CD4-positive, alpha-beta T cell treated with Interleukin-17A for 4 hours (primary cell): ENCODE measurements at regions not wholly inside any gene's neighbourhood (a gene's known extent, or its start where the extent isn't known, plus 50 kb on each side); places are given as distances from the start of the nearest gene placed in this dataset.

Source experiments
- DNase-seq: peaks from one replicate; pipeline ENCODE4 v3.0.0-alpha.2; 2020; ENCODE audit warnings: mixed read lengths

GRCh38 chr7:25759286-25759685 lies 392.7 kb upstream of the NFE2L3 start:
- no peak for DNase-seq

DNA sequence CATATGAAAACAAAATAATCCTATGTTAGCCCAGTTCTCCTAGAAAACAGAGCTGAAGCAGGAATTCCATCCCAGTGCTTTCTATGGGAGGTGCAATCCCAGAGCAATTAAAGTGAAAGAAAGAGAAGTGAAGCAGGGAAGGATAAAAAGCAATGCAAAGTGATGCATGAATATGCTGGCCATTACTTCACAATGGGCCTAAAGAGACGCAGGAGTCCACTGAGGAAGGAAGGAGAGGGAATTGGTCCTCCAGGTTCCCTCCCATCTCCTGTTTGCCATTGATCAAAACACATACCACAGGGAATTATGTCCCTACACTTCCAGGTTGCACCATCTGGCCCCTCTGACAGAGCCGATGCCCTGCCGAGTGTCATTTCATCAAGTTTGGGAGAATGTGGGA lies 392.2 kb upstream of the NFE2L3 start:
- no peak for DNase-seq

DNA sequence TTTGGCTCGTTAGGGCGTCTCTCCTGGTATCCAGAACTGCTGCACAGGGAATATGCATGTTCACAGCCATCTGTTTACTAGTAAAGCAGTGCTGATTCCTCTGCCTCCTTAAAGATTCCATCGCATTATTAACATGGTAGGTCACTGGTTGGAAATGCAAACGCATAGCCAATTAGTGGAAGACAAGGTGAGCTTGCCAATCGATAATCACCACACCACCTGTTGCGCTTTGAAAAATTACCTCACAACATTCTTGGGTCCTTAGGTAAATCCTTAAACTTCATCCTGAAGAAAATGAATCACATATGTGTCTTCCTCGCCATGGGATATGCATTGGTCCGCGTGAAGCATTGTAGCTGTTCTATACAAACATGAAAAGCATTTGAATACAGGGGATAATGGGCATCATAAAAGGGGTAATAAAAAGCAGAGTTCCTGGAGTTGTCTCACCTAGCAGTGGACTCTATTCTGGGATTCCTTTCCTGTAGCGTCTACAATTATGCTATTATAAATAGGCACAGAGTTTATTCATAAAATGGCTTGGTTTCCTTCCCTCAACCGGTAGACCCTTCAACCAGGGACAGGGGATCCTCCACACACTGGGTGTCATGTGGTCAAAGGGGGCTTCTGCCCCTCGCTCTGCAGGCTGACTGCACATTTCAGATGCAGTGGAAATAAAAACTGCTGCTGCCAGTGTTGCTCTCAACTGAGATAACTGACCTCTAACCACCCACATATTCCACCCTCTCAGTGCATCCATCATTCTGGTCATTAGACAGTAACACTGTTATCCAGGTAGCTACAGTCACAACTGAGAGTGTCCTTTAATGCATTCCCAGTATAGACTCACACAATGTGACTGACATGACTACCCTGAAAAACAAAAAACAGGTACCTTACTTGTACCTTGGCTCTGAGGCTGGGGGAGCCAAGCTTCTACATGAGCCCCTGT lies 389.2 kb upstream of the NFE2L3 start:
- no peak for DNase-seq

DNA sequence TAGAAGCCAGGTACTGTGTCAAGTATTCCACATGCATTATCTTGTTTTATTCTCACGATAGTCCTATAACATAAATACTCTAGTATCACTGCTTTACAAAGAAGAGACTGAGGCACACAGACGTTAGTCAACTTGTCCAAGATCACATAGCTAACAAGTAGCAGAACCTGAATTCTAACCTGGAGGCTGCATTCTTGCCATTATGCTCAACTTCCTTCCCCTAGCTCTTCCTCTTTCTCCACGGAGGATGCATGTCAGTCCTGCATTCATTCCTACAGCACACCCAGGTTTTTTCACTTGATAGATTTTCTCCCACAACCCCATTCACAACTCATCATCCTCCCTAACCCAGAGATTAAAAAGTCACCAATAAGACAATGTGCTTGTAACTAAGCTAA lies 388.5 kb upstream of the NFE2L3 start:
- no peak for DNase-seq

GRCh38 chr7:25765110-25765655 lies 386.8 kb upstream of the NFE2L3 start:
- no peak for DNase-seq

DNA sequence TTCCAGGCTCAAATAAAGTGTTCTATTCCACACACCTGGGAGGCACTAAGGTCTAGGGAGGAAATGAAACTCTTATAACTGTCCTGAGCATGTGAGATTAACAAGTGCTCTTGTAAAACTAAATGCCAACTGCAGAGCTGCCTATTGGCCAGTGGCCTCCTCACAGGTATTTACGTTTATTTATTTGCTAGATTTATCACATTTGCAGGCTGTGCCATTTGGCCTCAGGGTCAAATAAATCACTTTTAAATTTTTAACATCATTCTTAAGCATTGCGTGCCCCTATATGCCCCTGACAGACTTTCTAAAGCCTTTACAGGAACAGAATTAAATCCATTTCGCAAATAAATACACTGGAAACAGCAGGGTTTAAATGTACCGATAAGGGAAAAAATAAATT lies 381.8 kb upstream of the NFE2L3 start:
- no peak for DNase-seq

DNA sequence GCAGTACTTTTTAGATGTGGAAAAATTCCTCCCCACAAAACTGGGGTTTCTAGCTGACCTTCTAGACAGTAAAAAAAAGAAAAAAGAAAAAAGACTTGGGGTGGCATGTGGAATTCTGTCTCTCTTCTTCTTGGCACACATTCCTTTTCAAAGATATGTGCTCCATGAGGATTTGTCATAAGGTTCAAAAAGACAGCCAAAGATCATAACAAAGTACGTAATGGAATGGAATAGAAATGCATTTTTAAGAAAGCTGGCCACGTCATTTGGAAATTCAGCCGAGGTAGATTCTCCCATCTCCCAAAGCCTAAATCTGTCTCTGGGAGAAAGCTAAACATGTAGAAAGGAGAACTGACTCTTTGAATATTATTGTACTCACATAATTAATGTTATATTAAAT lies 381.3 kb upstream of the NFE2L3 start:
- DNase-seq, result no peak

GRCh38 chr7:25771491-25771890 lies 380.5 kb upstream of the NFE2L3 start:
- DNase-seq, result no peak

GRCh38 chr7:25772802-25773201 lies 379.2 kb upstream of the NFE2L3 start:
- DNase-seq, result no peak

DNA sequence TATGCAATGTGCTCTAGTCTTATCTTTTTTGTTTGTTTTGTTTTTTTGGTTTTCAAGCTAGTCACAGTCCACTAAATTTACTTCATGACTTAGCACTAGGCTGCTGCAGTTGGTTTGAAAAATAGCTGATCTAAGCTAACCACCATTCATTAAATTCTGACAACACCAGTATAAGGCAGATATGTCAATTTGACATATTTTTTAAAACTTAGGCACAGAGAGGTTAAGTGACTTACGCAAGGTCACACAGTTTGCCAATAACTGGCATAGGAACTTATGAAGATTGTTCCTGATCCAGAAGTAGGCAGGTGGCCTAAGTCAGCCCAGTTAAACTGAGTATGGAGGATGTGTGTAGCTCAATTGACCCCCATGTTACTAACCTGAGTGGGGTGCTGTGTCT lies 377.3 kb upstream of the NFE2L3 start:
- DNase-seq, result no peak

DNA sequence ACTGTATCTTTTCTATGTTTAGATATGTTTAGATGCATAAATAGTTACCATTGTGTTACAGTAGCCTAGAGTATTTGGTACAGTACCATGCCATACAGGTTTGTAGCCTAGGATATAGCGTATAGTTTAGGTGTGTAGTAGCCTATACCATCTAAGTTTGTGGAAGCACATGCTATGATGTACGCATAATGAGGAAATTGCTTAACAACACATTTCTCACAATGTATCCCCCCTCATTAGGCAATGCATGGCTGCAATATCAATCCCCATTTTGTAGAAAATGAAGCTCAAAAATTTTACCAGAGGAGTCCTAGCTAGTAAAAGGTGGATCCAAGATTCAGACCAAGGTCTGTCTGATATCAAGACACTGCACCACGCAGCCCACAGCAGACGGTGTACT lies 376.4 kb upstream of the NFE2L3 start:
- DNase-seq, result no peak

- DNase-seq, result no peak
Measured at GRCh38 chr7:25775999-25776743, 375.8 kb upstream of the NFE2L3 start.

- no peak for DNase-seq
Measured at GRCh38 chr7:25776744-25777123, 375.3 kb upstream of the NFE2L3 start.

DNA sequence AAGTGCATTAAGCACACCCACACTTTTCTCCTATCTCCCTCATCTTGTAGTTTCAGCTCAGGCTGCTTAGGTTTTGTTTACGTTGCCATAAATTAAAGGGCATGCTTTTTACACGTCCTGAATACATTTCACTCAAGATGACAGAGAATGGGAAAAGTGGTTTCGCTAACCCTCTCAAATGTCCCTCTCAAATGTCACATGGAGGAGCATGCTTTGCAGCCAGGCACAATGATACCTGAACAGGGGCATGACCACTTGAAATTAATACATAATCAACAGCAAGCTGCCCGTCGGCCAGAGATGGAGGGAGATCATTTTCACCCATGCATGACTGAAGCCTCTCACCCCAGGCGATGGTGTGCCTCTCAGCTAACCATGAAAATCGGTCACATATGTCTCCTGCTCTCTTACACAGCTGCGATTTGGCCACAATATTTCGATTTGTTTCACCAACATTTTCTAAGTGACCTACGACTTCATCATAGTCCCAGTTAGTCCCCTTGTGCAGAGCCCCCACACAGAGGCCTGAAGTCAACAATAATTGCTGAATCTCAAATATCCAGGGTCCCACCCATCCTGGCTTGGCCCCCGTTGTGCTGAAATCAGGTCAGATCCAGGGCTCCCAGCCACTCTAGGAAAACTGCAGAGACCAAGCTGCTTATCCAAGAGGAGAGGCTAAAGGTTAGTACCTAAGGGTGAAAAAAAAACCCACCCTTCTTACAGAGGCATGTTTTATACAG lies 373.9 kb upstream of the NFE2L3 start:
- DNase-seq, result no peak

GRCh38 chr7:25779002-25779546 lies 372.9 kb upstream of the NFE2L3 start:
- no peak for DNase-seq

GRCh38 chr7:25780904-25781303 lies 371.1 kb upstream of the NFE2L3 start:
- DNase-seq, result no peak

DNA sequence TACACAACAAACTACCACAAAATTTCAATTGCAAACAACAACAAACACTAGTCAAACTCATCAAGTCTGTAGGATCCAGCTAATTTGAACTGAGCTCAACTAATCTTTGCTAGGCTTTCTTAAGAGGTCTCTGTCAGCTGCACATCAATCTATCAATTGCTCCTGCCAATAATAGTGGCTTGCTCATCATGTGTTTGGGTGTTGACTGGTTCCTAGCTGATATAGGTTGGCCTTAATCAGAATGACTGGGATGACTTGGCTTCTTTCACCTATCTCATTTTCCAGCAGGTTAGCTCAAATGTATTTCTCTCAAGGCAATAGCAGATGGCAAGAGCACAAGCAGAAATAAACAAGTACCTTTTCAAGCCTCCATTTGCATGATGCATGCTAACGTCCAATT lies 370.3 kb upstream of the NFE2L3 start:
- DNase-seq, result no peak

DNA sequence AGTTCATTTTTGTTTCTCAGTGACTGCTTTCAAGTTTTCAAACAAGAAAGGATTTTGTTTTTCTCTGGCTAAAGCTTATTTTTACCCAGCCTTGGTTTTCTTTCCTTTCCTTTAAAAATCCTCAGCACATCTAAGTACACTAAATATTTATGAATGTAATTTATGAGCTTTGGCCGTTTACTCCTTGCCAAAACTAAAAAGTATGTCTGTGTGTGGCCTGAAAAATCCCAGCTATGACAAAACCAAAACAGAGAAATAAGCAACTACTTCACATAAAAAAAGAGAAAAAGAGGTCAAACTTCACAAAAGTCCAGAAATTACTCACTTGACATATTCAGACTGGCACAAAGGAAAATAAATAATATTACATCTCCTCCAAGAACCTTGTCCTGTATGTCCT lies 365.1 kb upstream of the NFE2L3 start:
- DNase-seq, result no peak

GRCh38 chr7:25787336-25787735 lies 364.7 kb upstream of the NFE2L3 start:
- DNase-seq, result no peak

- DNase-seq, result no peak
Measured at GRCh38 chr7:25788371-25788770, 363.6 kb upstream of the NFE2L3 start.

GRCh38 chr7:25788961-25789620 lies 362.9 kb upstream of the NFE2L3 start:
- no peak for DNase-seq
